Glutamatergic neuron (in vitro differentiated cells): ENCODE measurements at regions not wholly inside any gene's neighbourhood (a gene's known extent, or its start where the extent isn't known, plus 50 kb on each side); places are given as distances from the start of the nearest gene placed in this dataset.

ENCODE experiments used
- DNase-seq: peaks from one replicate; pipeline ENCODE4 v3.0.0; 2022
- H3K27ac Mint-ChIP-seq: one replicate; pipeline ENCODE4 v1.8.0; 2020; ENCODE audit warnings: mild to moderate bottlenecking, mixed read lengths, inconsistent platforms; ENCODE audit not compliant: unreplicated experiment
- H3K27me3 Mint-ChIP-seq: one replicate; pipeline ENCODE4 v1.8.0; 2020; ENCODE audit warnings: mild to moderate bottlenecking, moderate library complexity, mixed read lengths, inconsistent platforms; ENCODE audit not compliant: unreplicated experiment
- H3K36me3 Mint-ChIP-seq: one replicate; pipeline ENCODE4 v1.8.0; 2020; ENCODE audit warnings: mild to moderate bottlenecking, mixed read lengths, inconsistent platforms; ENCODE audit not compliant: unreplicated experiment
- H3K4me1 Mint-ChIP-seq: one replicate; pipeline ENCODE4 v1.8.0; 2020; ENCODE audit warnings: mild to moderate bottlenecking, low read depth, mixed read lengths, inconsistent platforms; ENCODE audit not compliant: unreplicated experiment
- H3K4me3 Mint-ChIP-seq: one replicate; pipeline ENCODE4 v1.8.0; 2020; ENCODE audit warnings: mild to moderate bottlenecking, mixed read lengths, inconsistent platforms; ENCODE audit not compliant: unreplicated experiment
- H3K9me3 Mint-ChIP-seq: one replicate; pipeline ENCODE4 v1.8.0; 2020; ENCODE audit warnings: mild to moderate bottlenecking, moderate library complexity, mixed read lengths, inconsistent platforms; ENCODE audit not compliant: unreplicated experiment
- TF ChIP-seq, protein P1 (sequence below): fragments of 200-600 bp; sonication (generic); IDR thresholded peaks from one replicate; pipeline ENCODE4 v1.5.0; 2021; ENCODE audit not compliant: partially characterized antibody, unreplicated experiment

DNA sequence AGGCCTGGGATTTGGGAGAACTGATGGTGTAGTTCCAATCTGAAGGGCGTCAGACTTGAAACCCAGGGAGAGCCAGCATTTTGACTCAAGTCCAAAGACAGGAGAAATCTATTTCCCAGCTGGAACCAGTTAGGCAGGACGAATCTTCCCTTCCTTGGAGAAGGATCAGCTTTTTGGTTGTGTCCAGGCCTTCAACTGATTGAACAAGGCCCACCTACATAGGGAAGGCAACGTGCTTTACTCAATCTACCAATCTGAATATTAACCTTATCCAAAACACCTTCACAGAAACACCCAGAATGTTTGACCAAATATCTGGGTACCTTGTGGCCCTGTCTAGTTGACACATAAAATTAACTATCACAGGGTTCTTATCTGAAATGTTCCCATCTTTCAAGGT, 221.9 kb upstream of the DLGAP1 start:
- no peak for DNase-seq
- no peaks in the 10 kb centered on the region for H3K4me1 Mint-ChIP-seq
- peaks cover 4% of the 10 kb centered on the region for H3K9me3 Mint-ChIP-seq
- no peaks in the 10 kb centered on the region for H3K27me3 Mint-ChIP-seq
- H3K36me3 Mint-ChIP-seq = no peaks in the 10 kb centered on the region
- TF ChIP-seq, protein P1, sequence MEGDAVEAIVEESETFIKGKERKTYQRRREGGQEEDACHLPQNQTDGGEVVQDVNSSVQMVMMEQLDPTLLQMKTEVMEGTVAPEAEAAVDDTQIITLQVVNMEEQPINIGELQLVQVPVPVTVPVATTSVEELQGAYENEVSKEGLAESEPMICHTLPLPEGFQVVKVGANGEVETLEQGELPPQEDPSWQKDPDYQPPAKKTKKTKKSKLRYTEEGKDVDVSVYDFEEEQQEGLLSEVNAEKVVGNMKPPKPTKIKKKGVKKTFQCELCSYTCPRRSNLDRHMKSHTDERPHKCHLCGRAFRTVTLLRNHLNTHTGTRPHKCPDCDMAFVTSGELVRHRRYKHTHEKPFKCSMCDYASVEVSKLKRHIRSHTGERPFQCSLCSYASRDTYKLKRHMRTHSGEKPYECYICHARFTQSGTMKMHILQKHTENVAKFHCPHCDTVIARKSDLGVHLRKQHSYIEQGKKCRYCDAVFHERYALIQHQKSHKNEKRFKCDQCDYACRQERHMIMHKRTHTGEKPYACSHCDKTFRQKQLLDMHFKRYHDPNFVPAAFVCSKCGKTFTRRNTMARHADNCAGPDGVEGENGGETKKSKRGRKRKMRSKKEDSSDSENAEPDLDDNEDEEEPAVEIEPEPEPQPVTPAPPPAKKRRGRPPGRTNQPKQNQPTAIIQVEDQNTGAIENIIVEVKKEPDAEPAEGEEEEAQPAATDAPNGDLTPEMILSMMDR = no peak
- no peak overlapping the region for H3K27ac Mint-ChIP-seq
- H3K4me3 Mint-ChIP-seq = no peak overlapping the region

DNA sequence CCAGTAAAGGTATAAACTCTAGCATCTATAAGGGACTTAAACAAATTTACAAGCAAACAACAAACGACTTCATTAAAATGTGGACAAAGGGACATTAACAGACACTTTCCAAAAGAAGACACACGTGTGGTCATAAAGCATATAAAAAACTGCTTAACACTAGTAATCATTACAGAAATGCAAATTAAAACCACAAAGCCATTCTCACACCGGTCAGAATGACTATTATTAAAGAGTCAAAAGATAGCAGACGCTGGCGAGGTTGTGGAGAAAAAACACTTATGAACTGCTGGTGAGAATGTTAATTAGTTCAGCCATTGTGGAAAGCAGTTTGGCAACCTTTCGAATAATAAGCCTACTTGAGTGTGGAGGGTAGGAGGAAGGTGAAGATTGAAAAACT, 217.1 kb upstream of the DLGAP1 start:
- TF ChIP-seq, protein P1 = no peak
- Mint-ChIP-seq H3K36me3 (no peaks in the 10 kb centered on the region), H3K9me3 (peaks cover 3% of the 10 kb centered on the region), H3K27me3 (peaks cover under 1% of the 10 kb centered on the region), H3K27ac (no peak overlapping the region), H3K4me1 (no peaks in the 10 kb centered on the region), H3K4me3 (no peak overlapping the region)
- DNase-seq = no peak

DNA sequence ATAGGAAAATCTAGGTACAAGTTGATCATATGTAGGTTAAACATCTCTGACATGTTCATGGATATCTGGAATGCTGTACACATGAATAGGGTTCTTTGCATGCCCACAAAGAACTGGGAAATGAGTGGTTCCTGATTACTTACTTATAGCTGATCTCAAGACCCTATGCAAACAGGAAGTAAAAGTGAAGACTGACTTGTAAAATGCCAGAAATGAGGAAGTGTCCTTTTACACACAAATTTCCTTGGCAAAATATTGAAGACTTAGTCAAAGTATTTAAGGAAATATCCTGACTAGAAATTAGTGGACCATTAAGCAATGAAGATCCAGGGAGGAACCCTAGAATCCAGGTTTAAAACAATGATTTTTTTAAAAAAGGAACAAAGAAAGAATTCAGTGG, 203.7 kb upstream of the DLGAP1 start:
- TF ChIP-seq, protein P1 = no peak
- H3K4me1 Mint-ChIP-seq = no peaks in the 10 kb centered on the region
- no peak overlapping the region for H3K27ac Mint-ChIP-seq
- no peaks in the 10 kb centered on the region for H3K36me3 Mint-ChIP-seq
- DNase-seq = no peak
- no peak overlapping the region for H3K4me3 Mint-ChIP-seq
- peaks cover 1% of the 10 kb centered on the region for H3K9me3 Mint-ChIP-seq
- no peaks in the 10 kb centered on the region for H3K27me3 Mint-ChIP-seq

DNA sequence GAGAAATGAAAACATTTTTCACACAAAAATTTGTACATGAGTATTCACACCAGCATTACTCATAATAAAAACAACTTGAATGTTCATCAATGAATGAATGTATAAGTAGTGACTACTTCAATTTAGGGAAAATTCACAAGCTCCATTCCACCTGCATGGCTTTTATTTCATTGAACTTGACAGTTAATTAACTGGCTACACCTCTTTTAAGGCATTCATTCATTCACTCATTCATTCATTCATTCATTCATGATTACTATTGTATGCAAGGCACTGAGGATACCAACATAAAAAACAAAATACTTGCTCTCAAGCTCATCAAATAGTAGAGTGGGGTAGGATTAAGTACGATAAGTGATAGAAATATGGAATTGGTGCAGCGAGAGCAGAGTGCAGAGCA, 198.3 kb upstream of the DLGAP1 start:
- Mint-ChIP-seq H3K4me1 (no peaks in the 10 kb centered on the region), H3K27me3 (no peaks in the 10 kb centered on the region), H3K27ac (no peak overlapping the region), H3K4me3 (no peak overlapping the region), H3K9me3 (no peaks in the 10 kb centered on the region), H3K36me3 (no peaks in the 10 kb centered on the region)
- TF ChIP-seq, protein P1 = no peak
- DNase-seq = no peak

DNA sequence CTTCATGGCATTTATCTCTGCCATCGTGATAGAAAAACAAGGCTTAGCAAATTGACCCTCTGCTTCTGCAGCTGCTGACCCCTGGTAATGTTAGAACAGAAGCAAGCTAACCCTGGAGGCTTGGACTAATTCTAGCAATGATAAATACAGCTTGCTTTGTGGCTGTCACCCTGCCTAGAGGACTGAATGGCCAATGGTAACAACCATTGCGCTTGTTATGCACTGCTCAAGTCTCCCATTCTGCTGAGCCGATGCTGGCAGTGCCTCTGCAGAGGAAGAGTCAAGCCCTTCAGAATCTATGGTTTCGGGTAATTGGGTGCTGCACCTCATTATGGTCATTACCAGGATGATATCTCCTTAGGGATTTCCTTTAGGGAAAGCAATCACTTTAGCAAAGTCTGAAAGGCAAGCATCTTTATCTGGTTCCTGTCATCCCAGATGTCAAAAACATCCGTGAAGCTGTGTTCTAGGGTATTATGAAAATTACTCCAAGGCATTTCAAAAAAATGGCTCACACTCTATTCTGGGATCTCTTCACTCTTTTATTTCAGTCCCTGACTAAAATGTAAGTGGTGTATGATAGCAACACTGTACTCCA, 186.8 kb upstream of the DLGAP1 start:
- Mint-ChIP-seq H3K27me3 (no peaks in the 10 kb centered on the region), H3K4me1 (peaks cover 26% of the 10 kb centered on the region), H3K9me3 (no peaks in the 10 kb centered on the region), H3K4me3 (no peak overlapping the region), H3K36me3 (no peaks in the 10 kb centered on the region), H3K27ac (no peak overlapping the region)
- no peak for DNase-seq
- TF ChIP-seq, protein P1 = no peak
